ENCODE measurements at regions not wholly inside any gene's neighbourhood (a gene's known extent, or its start where the extent isn't known, plus 50 kb on each side); places are given as distances from the start of the nearest gene placed in this dataset.

- TF ChIP-seq POLR2AphosphoS5 (IDR thresholded peaks at IDR 0.05; ENCODE audit: insufficient read depth in 1 of 2, low read depth in 1 of 2) (no peak), POLR2A (IDR thresholded peaks at IDR 0.05) (no peak)
- TF ChIP-seq, protein P1, sequence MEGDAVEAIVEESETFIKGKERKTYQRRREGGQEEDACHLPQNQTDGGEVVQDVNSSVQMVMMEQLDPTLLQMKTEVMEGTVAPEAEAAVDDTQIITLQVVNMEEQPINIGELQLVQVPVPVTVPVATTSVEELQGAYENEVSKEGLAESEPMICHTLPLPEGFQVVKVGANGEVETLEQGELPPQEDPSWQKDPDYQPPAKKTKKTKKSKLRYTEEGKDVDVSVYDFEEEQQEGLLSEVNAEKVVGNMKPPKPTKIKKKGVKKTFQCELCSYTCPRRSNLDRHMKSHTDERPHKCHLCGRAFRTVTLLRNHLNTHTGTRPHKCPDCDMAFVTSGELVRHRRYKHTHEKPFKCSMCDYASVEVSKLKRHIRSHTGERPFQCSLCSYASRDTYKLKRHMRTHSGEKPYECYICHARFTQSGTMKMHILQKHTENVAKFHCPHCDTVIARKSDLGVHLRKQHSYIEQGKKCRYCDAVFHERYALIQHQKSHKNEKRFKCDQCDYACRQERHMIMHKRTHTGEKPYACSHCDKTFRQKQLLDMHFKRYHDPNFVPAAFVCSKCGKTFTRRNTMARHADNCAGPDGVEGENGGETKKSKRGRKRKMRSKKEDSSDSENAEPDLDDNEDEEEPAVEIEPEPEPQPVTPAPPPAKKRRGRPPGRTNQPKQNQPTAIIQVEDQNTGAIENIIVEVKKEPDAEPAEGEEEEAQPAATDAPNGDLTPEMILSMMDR (IDR thresholded peaks at IDR 0.05): no peak
- Histone ChIP-seq H3K9me3 (no peaks in the 10 kb centered on the region), H3K36me3 (no peaks in the 10 kb centered on the region), H3K4me1 (no peaks in the 10 kb centered on the region), H3K4me3 (no peak overlapping the region), H3K27ac (no peak overlapping the region), H3K27me3 (no peaks in the 10 kb centered on the region)
- DNase-seq (ENCODE audit: extremely low spot score in 2 of 2): no peak
- intact Hi-C loops (cut with DNase I): no loop called here
These were observed 193.0 kb upstream of the PITRM1 start for GRCh38 chr10:3365630-3366029.

DNA sequence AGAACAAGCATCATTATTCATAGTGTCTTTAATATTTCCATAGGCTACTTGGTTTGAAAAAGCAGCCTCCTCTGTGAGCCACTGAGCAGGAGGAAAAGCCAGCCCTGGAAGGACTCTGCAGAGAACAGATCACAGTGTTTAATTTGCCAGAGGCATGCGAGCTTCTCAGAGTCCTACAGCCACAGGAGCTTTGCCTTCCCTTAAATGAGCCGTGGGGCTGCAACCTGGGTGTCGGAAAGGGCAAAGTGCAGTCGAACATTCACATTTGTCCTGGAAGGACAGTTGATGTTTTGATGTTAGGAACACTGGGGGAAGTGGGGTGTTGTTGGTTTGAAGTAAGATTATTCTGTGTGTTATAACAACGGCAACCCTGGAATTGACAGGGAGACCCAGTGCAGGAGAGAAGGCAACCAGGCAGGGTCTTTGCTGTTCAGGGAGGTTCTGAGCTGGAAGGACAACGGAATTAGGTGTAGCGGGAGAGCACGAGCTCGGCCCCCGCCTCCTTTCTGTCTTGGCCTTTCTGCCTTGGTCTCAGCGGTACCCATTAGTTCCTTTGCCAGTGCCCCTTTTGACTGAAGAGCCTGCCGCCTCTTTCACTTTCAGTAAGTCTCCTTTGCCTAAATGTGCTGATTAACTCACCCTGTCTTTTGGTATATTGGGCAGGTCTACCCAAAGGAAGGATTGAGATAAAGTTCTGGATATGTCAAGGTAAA is 192.3 kb upstream of the PITRM1 start:
- no peak for TF ChIP-seq POLR2AphosphoS5 (IDR thresholded peaks at IDR 0.05; ENCODE audit: insufficient read depth in 1 of 2, low read depth in 1 of 2)
- TF ChIP-seq, protein P1 (IDR thresholded peaks at IDR 0.05): no peak
- TF ChIP-seq POLR2A (IDR thresholded peaks at IDR 0.05): no peak
- Histone ChIP-seq H3K27ac (no peak overlapping the region), H3K36me3 (no peaks in the 10 kb centered on the region), H3K4me1 (no peaks in the 10 kb centered on the region), H3K9me3 (no peaks in the 10 kb centered on the region), H3K27me3 (no peaks in the 10 kb centered on the region), H3K4me3 (no peak overlapping the region)
- DNase-seq (ENCODE audit: extremely low spot score in 2 of 2): no peak
- intact Hi-C loops (cut with DNase I): no loop called here

GRCh38 chr10:3363311-3364045 is 190.9 kb upstream of the PITRM1 start:
- no peaks in the 10 kb centered on the region for H3K9me3 ChIP-seq
- no peak for DNase-seq (ENCODE audit: extremely low spot score in 2 of 2)
- intact Hi-C loops (cut with DNase I): no loop called here

DNA sequence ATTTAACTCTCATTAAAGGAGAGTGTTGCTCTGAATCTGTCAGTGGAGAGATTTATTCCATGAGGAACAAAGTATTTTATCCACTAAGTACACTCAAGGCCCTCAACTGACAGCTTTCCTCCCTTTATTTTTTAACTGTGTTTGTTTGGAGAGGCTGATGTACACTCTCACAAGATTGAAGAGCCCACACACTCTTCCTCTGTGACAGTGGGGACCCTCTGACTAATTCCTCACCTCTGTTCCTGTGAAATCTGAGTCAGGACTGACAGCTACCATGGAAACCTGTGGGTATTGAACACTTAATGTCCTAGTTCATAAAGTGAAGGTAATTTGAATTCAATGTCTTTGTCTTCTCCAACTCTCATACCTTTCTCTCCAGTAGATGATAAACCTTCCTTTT is 189.8 kb upstream of the PITRM1 start:
- intact Hi-C loops (cut with DNase I): no loop called here
- no peaks in the 10 kb centered on the region for H3K27me3 ChIP-seq
- DNase-seq (ENCODE audit: extremely low spot score in 2 of 2): no peak
- H3K27ac ChIP-seq: no peak overlapping the region
- TF ChIP-seq POLR2A (IDR thresholded peaks at IDR 0.05) (no peak), POLR2AphosphoS5 (IDR thresholded peaks at IDR 0.05; ENCODE audit: insufficient read depth in 1 of 2, low read depth in 1 of 2) (no peak)
- TF ChIP-seq, protein P1 (IDR thresholded peaks at IDR 0.05): no peak
- no peaks in the 10 kb centered on the region for H3K9me3 ChIP-seq
- no peak overlapping the region for H3K4me3 ChIP-seq
- H3K36me3 ChIP-seq: no peaks in the 10 kb centered on the region
- H3K4me1 ChIP-seq: no peaks in the 10 kb centered on the region

More at GRCh38 chr10:3363311-3364045, 190.9 kb upstream of the PITRM1 start:
- H3K4me3 ChIP-seq: no peak overlapping the region
- H3K4me1 ChIP-seq: no peaks in the 10 kb centered on the region
- no peak overlapping the region for H3K27ac ChIP-seq
- TF ChIP-seq POLR2A (IDR thresholded peaks at IDR 0.05) (no peak), POLR2AphosphoS5 (IDR thresholded peaks at IDR 0.05; ENCODE audit: insufficient read depth in 1 of 2, low read depth in 1 of 2) (no peak)
- TF ChIP-seq, protein P1 (IDR thresholded peaks at IDR 0.05): no peak
- H3K27me3 ChIP-seq: no peaks in the 10 kb centered on the region
- no peaks in the 10 kb centered on the region for H3K36me3 ChIP-seq

GRCh38 chr10:3361640-3362039 is 189.1 kb upstream of the PITRM1 start:
- DNase-seq (ENCODE audit: extremely low spot score in 2 of 2): no peak
- Histone ChIP-seq H3K27ac (no peak overlapping the region), H3K27me3 (no peaks in the 10 kb centered on the region), H3K36me3 (no peaks in the 10 kb centered on the region), H3K9me3 (no peaks in the 10 kb centered on the region), H3K4me3 (no peak overlapping the region), H3K4me1 (no peaks in the 10 kb centered on the region)
- intact Hi-C loops (cut with DNase I): no loop called here
- TF ChIP-seq, protein P1 (IDR thresholded peaks at IDR 0.05): no peak
- TF ChIP-seq POLR2A (IDR thresholded peaks at IDR 0.05) (no peak), POLR2AphosphoS5 (IDR thresholded peaks at IDR 0.05; ENCODE audit: insufficient read depth in 1 of 2, low read depth in 1 of 2) (no peak)

Data from vagina (tissue), 2 donors.